ENCODE measurements at regions not wholly inside any gene's neighbourhood (a gene's known extent, or its start where the extent isn't known, plus 50 kb on each side); places are given as distances from the start of the nearest gene placed in this dataset.
"Not testable (repeated sequence)": the region's sequence is repeated elsewhere in the genome, so short reads cannot be mapped to it uniquely, and the experiment has no call there.

DNA sequence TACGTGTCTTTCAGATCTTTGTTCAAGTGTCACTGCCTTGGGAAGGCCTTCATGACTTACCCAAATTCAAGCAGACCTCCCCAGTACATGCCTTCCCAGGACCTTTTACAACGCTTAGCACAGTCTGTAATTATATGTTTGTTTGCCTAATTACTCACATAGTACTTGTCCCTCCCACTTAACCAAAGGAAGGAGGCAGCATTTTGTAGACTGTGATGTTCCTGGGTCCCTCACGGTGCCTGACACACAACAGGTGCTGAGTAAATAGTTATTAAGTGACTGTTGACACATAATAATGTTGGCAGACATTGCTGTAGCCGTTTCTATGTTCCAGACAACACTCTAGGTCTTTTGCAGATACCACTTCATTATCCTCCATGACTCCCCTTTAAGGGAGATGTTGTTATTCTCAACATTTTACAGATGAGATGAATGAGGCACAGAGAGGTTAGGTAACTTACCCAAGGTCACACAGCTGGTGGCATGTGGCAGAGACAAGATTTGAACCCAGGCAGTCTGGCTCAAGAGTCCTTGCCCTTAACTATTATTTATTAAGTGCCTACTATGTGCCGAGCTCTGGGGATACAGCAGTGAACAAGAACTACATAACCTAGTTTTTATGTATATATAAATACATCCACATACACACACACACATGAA, 130.7 kb downstream of the PHETA1 start:
- TF ChIP-seq, protein P1, sequence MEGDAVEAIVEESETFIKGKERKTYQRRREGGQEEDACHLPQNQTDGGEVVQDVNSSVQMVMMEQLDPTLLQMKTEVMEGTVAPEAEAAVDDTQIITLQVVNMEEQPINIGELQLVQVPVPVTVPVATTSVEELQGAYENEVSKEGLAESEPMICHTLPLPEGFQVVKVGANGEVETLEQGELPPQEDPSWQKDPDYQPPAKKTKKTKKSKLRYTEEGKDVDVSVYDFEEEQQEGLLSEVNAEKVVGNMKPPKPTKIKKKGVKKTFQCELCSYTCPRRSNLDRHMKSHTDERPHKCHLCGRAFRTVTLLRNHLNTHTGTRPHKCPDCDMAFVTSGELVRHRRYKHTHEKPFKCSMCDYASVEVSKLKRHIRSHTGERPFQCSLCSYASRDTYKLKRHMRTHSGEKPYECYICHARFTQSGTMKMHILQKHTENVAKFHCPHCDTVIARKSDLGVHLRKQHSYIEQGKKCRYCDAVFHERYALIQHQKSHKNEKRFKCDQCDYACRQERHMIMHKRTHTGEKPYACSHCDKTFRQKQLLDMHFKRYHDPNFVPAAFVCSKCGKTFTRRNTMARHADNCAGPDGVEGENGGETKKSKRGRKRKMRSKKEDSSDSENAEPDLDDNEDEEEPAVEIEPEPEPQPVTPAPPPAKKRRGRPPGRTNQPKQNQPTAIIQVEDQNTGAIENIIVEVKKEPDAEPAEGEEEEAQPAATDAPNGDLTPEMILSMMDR (IDR thresholded peaks at IDR 0.05; ENCODE audit: borderline replicate concordance, control extremely low read depth, extremely low read depth, insufficient read depth, missing control alignments): no peak
- in situ Hi-C loops (cut with MboI; ENCODE audit: low sequenced_read_pairs, unreplicated experiment): no loop called here
- DNase-seq (ENCODE audit: low spot score): no peak

DNA sequence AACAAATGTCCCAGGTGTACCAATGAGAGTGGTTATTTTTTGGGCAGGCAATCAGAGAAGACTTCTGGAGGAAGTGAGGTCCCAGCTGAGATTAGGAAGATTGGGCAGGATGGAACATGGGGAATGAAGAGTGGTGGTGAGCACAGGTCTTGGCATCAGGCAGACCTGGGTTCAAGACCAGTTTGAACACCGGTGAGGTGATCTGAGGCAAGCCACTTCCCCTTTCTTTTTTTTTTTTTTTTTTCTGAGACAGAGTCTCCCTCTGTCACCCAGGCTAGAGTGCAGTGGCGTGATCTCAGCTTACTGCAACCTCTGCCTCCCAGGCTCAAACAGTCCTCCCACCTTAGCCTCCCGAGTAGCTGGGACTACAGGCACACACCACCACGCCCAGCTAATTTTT, 134.4 kb downstream of the PHETA1 start:
- in situ Hi-C loops (cut with MboI; ENCODE audit: low sequenced_read_pairs, unreplicated experiment); DNase-seq (ENCODE audit: low spot score): not testable (repeated sequence)

- no peak for DNase-seq (ENCODE audit: low spot score)
- TF ChIP-seq, protein P1 (IDR thresholded peaks at IDR 0.05; ENCODE audit: borderline replicate concordance, control extremely low read depth, extremely low read depth, insufficient read depth, missing control alignments): no peak
- in situ Hi-C loops (cut with MboI; ENCODE audit: low sequenced_read_pairs, unreplicated experiment): no loop called here
Observed at GRCh38 chr12:111233786-111234185, 135.1 kb downstream of the PHETA1 start.

- in situ Hi-C loops (cut with MboI; ENCODE audit: low sequenced_read_pairs, unreplicated experiment): no loop called here
- TF ChIP-seq, protein P1 (IDR thresholded peaks at IDR 0.05; ENCODE audit: borderline replicate concordance, control extremely low read depth, extremely low read depth, insufficient read depth, missing control alignments): no peak
- no peak for DNase-seq (ENCODE audit: low spot score)
Observed at GRCh38 chr12:111230649-111231048, 138.2 kb downstream of the PHETA1 start.

GRCh38 chr12:111228916-111229666, 139.8 kb downstream of the PHETA1 start:
- no peak for DNase-seq (ENCODE audit: low spot score)
- TF ChIP-seq, protein P1 (IDR thresholded peaks at IDR 0.05; ENCODE audit: borderline replicate concordance, control extremely low read depth, extremely low read depth, insufficient read depth, missing control alignments): no peak
- in situ Hi-C loops (cut with MboI; ENCODE audit: low sequenced_read_pairs, unreplicated experiment): no loop called here

- in situ Hi-C loops (cut with MboI; ENCODE audit: low sequenced_read_pairs, unreplicated experiment): no loop called here
- DNase-seq (ENCODE audit: low spot score): no peak
- TF ChIP-seq, protein P1 (IDR thresholded peaks at IDR 0.05; ENCODE audit: borderline replicate concordance, control extremely low read depth, extremely low read depth, insufficient read depth, missing control alignments): no peak
Observed at GRCh38 chr12:111227476-111228420, 141.1 kb downstream of the PHETA1 start.

Data from GM13976 (cell line).